ENCODE measurements at regions not wholly inside any gene's neighbourhood (a gene's known extent, or its start where the extent isn't known, plus 50 kb on each side); places are given as distances from the start of the nearest gene placed in this dataset.

DNA sequence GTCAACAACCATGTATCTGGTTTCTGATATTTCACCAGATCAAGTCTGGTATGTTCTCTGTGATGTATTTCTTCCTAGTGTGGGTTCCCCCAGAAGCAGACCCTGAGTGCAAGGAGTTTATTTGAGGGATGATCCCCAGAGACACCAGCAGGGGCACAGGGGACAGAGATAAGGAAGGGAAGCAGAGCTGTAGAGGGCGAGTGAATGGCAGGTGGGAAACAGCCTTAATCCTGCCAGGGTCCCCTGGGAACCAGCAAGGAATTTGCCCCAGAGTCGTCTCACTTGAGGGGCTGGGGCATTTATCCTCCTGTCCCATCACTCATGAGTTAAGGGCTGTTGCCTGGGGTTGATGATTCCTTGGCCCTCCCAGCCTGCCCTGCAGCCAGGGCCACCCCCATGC, 206.4 kb upstream of the BCOR start:
- DNase-seq: no peak

DNA sequence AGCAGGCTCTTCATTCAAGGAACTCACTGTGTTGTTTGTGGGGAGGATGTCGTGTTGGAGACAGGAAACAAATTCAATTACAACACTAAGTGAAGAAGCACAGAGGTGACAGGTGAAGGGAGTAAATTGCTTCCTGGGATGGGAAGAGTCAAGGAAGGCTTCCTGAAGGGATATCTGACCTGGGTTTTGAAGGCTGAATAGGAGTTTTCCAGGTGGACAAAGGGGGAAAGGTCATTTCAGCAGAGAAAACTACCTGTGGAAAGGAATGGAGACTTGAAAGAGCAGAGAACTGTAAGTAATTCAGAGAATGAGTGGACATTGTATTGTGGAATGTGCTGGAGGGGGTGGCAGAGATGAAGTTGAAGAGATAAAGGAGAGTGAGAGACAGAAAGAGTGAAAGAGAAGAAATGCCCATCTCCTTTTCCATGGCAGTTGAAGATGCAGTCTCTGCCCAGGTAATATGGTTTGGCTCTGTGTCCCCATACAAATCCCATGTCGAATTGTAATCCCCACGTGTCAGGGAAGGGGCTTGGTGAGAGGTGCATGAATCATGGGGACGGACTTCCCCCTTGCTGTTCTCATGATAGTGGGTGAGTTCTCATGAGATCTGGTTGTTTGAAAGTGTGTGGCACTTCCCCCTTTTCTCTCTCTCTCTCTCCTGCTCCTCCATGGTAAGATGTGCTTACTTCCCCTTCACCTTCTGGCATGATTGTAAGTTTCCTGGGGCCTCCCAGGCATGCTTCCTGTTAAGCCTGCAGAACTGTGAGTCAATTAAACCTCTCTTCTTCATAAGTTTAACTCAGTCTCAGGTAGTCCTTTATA, 205.7 kb upstream of the BCOR start:
- no peak for DNase-seq

DNA sequence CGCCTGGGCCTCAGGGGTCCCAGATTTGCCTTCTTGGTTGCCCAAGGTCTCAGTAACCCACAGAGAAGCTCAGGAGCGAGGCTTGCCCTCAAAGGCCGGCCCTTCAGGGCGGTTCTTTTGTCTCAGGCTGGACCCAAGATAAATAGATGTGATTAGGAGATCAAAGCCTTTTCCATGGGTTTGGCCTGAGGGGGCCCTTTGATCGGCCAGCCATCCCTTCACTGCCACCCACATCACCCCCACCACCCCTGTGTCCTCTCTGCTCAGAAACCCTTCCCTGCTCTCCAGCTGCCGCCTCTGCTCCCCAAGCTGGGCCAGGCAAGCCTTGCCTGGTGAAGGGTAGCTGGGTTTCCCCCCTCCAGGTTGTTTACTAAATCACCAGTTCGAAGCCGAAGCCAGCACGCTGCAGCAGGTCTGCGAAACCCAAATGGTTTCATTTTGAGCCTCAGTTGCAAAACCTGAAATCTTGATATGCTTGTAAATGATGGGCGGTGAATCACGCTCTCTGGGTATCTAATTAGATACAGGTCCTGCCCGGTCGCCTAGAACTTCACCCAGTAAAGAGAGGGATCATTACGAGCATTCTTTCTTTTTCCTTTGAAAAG, 202.6 kb upstream of the BCOR start:
- no peak for DNase-seq

DNA sequence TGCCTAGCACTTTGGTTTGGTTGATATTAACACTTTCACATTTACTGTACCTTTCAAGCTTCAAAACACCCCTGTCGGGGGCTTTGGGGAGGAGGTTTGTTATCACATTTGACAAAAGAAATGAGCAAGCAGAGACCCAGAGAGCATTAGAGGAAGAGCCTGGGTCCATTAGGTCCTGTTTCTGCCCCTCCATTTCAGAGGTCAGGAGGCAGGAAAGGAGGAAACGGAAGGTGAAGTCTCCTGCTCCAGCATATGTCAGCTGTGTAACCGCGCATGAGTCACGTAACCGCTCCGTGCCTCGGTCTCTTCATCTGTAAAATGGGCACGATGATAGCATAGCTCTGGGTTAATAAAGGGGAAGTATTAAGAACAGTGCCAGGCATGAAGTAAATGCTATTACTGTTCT, 201.9 kb upstream of the BCOR start:
- no peak for DNase-seq

DNA sequence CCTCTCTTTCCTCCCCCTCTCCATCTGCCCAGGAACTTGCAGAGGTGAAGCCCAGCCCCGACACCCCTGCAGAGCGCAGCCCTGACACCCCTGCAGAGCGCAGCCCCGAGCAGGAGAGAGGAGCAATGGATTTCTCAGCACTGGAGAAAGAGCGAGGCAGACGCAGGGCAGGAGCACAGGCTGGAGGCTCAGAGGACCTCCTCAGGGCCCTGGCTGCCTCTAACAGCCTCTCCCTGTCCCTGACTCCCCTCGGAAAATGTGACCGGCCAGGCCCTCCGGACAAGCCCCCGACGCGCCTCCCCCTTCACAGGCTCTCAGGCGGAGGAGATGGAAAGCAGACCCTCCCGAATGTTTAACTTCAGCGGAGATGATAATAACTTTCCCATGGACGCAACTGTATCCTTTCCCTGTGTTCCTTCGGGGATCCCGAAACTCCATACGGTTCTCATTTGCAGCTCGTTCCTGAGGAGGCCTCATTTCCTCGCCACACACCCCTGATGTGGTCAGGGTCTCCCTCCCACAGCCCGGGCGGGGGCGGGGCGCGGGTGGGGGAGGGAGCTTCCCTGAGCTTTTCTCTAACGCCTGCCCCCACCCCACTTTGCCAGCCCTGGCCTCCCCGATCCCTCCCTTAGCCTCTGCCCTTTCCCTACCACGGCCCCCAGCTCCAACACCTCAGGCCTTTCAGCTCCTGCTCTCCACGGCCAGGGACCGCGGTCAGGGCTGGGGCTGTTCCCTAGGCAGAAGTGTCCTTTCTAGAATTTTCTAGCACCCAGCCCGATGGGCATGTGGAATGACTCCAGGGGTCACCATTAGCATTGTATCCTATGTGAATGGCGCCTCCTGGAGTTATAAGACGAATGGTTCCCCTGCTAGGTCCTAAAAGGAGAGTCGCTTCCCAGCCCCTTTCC, 201.1 kb upstream of the BCOR start:
- no peak for DNase-seq

DNA sequence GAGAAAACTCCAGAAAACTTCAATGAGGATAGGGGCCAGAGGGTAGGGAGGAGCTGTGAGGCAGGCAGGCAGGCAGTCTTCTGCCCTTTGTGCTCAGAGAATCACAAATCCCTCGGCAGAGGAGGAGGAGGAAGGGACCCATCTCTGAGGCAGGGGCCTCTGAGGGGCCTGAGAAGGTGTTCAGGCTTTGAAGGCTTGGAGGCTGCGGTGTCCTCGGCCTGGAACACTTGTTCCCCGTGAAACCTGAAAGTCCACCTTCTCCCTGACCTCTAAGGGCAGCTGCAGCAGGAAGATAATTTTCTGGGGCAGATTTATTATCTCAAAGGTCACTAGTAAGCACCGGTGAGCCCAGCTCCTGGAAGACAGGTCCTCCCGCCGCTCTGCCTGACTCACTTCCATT, 200.3 kb upstream of the BCOR start:
- no peak for DNase-seq

DNA sequence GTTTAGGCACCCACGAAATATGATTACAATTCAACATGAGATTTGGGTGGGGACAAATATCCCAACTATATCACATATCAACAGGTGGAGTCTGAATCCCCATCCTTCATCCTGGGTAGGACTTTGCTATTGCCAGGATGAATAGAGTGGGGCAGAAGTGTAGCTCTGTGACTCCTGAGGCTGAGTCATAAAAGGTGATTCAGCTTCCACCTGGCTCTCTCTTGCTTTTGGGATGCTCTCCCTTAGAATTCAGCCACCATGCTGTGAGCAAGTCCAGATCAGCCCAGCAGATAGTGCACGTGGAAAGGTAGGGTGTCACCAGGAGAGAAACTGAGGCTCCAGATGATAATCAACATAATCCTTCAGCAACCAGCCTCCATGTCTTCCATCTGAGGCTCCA, 193.8 kb upstream of the BCOR start:
- DNase-seq: no peak

DNA sequence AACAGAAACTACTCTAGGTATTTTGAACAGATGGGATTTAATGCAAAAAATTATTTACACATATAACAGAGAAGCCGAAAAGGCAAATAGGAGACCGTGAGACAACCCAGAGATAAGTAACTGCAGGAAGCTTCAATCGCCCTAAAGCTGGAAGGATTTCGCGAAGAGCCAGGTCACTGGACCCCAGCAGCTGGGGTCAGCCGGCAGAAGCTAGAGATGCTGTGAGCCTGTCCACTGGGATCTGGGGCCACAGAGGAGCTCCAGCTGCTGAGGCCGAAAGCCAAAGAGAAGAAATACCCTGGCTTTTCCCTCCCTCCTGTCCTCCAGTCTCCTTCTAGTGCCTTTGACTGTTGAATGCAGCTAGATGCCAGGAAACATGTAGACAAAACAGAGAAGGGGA, 192.8 kb upstream of the BCOR start:
- DNase-seq: no peak

DNA sequence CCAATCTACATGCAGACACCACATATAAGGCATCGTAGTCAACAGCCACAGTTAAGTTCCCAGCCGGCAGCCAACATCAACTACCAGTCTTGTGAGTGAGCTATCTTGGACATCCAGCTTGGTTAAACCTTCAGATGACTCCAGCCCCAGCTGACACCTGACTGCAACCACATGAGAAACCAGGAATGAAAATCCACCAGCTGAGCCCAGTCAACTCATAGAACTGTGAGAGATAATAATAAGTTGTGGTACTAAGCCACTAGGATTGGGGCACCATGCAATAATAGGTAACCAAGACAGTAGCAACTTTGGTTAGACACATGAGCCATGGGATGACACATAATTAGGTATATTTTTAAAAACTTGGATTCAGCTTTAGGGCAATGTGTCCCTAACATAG, 188.1 kb upstream of the BCOR start:
- DNase-seq: no peak

DNA sequence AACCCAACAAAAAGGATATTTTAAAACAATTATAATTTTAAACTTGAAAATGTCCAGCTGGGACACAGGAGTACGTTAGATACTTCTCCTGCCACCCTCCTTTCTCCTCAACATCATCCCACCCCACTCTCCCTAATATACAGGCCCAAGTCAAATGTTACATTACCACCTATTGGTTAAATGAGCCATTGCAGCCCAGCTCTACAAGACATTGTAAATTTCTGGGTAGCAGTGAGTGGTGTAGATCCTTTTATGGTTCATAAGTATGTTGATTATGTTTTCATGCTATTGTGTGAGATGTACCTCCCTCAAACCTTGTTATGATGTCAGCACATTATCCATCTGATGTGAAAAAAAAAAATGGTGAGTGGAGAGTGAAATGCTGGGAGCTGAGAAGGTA, 187.1 kb upstream of the BCOR start:
- no peak for DNase-seq

DNA sequence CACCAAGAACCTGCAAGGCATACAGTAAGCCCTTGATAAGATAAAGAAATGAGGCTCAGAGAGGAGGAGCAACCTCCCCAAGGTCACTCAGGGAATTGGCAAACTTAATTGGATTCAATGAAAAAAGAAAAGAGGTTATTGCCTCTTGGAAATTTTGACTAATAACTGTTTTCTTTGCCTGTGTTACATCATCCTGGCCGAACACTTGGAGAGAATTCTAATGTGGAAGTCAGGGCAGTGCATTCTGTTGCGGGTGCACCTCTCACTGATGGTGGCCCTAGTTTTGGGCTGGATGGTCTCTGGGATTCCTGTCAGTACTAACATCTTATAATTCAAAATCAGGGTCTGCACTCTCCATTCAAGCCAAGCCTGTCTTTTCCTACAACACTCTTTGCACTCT, 186.2 kb upstream of the BCOR start:
- DNase-seq: no peak

DNA sequence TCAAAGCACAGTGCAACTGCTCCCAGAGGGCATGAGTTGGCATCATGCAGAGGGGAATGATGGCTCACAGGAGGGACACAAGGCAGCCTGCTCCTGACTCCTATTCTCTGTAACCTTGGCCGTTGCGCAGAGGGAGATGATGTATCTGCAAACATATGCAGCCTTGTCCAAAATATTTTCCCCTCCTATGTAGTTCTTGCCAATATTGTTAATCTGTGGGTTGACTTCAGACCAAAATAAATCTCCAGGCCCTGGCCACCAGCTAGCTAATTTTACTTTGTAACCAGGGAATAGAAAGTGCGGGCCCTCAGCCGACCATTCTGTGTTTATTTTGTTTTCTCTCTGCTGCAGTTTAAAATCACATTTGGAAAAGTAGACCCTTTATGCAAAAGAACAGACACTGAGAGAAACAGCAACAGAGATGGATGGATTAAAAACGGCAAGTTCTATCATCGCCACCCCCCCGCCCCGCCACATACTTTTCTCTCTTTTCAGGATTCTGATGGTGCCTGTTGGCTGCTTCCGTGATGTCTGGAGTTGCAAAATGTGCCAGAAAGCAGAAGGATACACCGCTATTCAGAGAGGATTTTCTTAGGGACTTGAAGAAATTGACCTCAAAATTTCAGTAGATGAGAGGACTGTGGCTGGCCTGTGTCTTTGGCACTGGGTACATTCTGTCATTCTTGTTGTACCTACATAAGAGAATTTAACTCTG, 185.3 kb upstream of the BCOR start:
- DNase-seq: no peak

DNA sequence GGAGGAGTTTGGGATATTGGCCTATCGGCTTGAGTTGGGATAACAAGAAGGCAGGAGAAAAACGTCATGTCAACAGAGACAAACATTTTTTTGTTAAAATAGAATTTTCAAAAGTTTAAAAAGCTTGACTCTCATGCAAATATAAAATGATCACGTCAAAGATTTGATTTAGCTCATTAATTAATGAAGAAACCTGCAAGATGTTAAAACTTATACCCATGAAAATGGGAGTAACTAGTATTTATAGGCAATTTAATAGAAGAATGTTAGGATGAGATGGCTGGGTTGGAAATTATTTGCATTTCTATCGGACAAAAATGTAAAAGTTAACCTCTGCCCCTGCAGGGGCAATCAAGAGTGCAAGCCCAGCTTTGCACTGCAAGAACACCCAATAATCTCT, 184.6 kb upstream of the BCOR start:
- no peak for DNase-seq

DNA sequence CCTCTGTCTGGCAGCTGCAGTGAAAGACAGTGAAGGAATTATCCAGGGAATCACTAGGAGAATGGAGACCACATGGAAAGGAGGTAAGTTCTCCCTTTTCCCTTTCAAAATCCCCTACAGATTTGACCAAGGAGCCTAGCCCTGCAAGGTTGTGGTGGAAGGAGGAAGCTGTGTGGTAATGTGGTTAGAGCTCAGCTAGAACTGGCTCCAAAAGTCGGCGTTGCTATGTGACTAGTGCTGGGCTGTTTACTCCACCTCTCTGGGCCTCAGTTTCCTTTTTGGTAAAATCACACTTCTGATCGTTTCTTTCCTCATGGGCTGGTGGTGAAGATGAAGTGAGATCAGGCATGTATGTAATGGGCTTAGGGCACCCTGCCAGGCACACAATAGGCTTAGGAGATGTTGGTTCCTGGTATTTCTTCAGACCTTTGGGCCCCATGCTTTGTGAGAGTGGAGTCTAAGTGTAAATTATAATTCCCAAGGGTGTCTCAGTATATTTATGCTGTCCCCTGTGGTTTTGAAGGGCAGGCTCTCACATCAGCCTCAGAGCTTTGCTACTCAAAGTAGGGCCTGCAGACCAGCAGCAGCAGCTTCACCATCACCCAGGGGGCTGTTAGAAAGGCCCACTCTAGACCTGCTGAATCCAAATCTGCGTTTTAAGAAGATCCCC, 183.7 kb upstream of the BCOR start:
- DNase-seq: no peak

DNA sequence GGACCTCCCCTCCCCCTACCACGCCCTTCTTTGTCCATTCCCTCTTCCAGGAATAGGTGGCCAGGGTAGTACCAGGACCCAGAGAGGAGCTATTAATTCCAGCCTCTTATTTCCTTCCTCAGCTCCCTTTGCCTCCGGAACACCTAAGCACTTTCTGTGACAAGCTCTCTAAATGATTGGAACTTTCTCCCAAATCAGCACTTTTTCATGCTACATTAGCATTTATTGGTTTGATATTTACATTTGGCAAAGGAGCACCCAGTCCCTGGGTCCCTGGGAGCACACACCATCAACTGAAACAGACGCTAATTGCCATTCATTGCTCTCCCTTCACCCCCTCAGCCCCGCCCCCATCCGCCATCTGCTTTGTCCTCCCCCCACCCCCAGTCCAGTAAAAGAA, 182.0 kb upstream of the BCOR start:
- DNase-seq: no peak

DNA sequence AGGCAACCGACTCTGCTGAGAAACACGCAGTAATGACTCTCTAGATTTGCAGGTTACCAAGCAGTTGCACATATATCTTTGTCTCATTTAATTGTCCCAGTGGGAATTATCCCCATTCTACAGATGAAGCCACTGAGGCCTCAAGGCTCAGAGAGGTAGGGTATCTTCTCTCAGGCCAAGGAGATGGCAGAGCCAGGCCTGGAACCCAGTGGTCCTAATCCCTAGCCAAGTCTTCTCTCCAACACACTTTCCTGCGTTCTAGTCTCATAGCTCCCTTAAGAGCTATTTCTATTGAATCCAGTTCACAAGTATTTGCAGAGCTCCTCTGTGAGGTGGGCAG, 181.3 kb upstream of the BCOR start:
- DNase-seq: no peak

DNA sequence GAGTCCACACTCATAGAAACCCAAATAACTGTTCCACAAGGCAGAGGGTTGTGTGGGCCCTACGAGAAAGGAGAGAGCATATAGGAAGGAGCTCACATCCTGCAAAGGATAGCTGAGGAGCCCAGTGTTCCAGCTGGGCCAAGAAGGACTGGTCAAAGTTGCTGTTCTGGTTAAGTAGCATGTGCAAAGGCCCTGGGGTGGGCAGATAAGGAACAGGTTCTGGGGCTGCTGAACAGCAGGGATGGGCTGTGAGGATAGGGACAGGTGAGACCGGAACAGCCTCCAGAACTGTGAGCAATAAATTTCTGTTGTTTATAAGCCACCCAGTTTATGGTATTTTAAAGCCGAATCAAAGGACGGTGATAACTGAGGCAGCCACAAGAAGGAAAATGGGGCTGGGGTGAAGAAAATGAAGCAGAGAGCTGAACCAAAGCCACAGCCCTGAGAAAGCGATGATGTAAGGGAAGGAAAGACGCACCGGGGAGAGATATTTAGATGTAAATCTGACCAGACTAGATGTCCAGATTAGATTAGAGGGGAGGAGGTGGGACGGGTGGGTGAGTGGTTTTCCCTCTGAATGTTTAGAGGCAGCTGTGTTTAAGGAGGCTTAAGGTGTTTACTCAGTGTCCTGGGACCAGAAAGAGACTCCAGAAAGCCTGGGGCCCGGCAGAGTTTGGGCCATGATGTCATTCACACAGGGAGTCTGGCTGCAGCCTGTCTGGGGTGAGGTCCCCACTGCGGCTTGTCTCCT, 180.8 kb upstream of the BCOR start:
- no peak for DNase-seq

DNA sequence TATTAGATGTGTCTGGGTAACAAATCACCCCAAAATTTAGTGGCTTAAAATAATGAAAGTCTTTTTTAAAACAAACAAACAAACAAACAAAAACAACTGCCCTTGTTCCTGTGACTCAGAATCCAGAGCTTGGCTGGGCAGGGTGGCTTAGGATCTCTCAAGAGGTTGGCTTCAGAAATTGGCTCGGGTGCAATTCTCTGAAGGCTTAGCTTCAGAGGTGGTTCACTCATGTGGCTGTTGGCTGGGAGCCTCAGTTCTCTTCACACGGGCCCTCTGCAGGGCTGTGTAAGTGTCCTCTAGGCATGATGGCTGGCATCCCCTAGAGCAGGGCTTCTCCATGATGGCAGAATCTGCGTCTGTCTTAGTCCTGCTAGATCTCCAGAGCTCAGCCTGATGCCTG, 179.9 kb upstream of the BCOR start:
- DNase-seq: no peak

DNA sequence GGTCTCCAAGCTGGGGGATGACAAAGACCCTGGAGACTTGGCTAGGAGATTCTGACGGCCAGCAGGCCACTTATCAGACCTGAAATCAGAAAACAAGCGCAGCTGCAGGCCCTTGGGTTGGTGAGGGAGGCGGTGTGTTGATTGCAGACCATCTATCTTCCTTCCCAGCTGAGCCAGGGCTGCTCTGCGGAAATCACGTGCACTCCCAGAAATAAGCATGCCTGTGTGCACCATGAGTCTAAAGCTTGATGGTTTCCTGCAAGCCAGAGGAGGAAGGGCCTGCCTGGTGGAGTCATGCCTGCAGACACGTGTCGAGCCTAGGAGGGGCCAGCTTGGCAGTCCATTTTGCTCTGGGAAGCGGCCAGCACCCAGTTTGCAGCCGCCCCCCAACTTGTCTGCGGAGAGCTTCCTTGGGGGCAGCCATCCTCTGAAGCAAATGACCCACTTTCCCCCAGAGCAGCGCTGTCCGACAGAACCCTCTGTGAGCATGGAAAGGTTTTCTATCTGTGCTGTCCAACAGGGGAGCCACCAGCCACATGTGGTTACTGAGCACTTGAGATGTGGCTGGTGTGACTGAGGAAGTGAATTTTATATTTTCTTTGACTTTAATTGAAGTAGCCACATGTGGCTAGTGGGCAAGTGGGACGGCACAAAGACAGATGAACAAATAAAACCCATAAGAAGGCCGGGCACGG, 175.7 kb upstream of the BCOR start:
- no peak for DNase-seq

DNA sequence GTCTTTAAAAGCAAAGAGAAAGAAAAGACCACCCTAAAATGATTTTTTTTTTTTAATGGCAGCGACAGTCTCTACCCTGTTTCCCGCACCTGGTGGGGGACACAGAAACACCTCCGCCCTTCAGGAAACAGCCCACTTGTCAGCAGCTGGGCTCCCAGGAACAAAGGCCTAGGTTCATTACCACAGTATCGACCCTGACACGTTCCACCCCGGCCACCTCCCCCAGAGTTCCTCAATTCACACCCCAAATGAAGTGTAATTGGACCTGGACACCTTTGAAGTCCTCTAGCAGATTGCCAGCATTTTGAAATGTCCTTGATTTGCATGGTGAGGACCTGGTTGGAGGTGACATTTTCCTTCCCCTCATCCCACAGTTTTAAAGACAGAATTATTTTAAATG, 175.0 kb upstream of the BCOR start:
- DNase-seq: no peak

DNA sequence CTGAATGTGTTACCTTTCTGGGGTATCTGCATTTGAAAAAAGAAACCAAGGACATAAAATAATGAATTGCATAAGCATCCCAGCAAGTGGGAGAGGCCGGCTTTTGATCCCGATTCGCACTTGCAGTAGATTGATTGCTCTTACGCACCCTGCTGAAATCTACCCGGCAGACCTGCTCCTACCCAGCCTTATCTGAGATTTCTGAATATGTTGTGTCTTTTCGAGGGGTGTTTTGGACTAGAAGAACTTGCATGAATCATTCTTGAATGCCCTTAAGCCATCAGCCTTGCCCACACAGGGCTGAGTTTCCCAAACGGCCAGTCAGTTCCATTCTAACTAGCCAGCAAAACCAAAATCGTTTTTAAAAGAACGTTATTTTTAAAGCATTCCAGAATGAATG, 174.4 kb upstream of the BCOR start:
- DNase-seq: no peak

DNA sequence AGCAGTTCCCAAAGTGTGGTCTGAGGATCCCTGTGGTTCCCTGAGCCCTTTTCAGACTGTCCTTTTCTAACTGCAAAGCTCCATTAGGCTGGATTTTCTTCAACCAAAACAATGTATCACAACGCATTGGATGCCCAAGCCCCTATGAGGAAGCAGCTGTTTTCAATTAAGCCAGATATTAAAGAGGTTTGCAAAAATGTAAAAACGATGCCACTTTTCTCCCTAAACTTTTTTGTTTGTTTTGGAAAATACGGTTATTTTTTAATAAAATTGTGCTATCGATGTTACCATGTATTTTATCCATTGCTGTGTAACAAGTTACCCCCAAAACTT, 170.4 kb upstream of the BCOR start:
- no peak for DNase-seq

Data from NCI-H1694 (cell line).